ENCODE measurements at regions not wholly inside any gene's neighbourhood (a gene's known extent, or its start where the extent isn't known, plus 50 kb on each side); places are given as distances from the start of the nearest gene placed in this dataset.

DNA sequence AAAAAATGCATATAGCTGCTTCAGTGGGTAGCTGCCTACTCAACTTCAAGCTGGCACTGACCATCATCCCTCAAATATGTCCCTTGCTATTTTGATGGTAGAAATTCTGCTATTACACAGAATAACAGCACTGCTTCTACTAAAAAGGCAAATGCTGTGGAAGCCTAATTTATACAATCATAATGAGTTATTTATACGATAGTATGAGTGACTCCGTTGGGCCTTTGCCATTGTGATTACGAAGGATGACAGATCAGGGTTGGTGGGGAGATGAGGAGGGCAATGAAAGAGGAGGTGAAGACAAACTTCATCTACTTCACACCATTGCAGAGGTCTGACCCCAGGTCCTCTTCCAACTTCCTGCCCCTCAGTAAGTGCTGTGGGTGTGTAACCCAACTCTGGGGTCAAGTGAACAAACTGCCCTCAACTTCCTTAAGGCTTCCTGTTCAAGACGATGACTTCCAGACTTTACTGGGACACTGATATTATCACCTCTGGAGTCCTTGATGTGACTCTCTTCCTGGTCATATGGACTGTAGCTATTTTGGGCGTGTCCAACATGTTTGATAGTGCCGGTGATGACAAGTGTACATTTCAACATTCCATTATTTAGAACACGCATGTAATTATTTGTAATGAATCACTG lies 74.1 kb upstream of the RPS23 start:
- peak overlapping the region; percentile 10; the same call in 1 of the 2 replicates for H3K9ac ChIP-seq (ENCODE audit: low read depth, low read length)
- no peaks in the 10 kb centered on the region for H3K9me3 ChIP-seq (ENCODE audit: insufficient read depth, low read length, severe bottlenecking)
- peaks cover 99% of the 10 kb centered on the region for H3K4me1 ChIP-seq (ENCODE audit: insufficient read depth, low read length)
- ATAC-seq (ENCODE audit: insufficient read depth, low read depth): no peak
- no peak overlapping the region for H3K4me3 ChIP-seq (ENCODE audit: low read depth in 1 of 2, low read length in 2 of 2)
- no peak for DNase-seq
- H3K27me3 ChIP-seq (ENCODE audit: insufficient read depth, low read length, poor library complexity): no peaks in the 10 kb centered on the region
- H3K36me3 ChIP-seq (ENCODE audit: insufficient read depth, low read length): peaks cover 22% of the 10 kb centered on the region
- H4K20me1 ChIP-seq (ENCODE audit: insufficient read depth, low read length): no peaks in the 10 kb centered on the region
- H2AFZ ChIP-seq (ENCODE audit: low read depth, low read length): no peak overlapping the region
- peaks cover 38% of the 10 kb centered on the region for H3K79me2 ChIP-seq (ENCODE audit: insufficient read depth, low read length)
- H3K27ac ChIP-seq (ENCODE audit: low read length): peak overlapping the region; percentile 91
- H3K4me2 ChIP-seq (ENCODE audit: insufficient read depth, low read length): no peak overlapping the region
- TF ChIP-seq CTCF (IDR thresholded peaks at IDR 0.05; ENCODE audit: borderline replicate concordance, extremely low read depth, low read length, poor library complexity, severe bottlenecking) (no peak), EZH2 (IDR thresholded peaks at IDR 0.05; ENCODE audit: borderline replicate concordance, low read depth, low read length, severe bottlenecking) (no peak)

- Histone ChIP-seq H4K20me1 (ENCODE audit: insufficient read depth, low read length) (no peaks in the 10 kb centered on the region), H3K9ac (ENCODE audit: low read depth, low read length) (peak overlapping the region; percentile 82; the same call in 1 of the 2 replicates), H3K27me3 (ENCODE audit: insufficient read depth, low read length, poor library complexity) (no peaks in the 10 kb centered on the region), H3K9me3 (ENCODE audit: insufficient read depth, low read length, severe bottlenecking) (no peaks in the 10 kb centered on the region), H3K36me3 (ENCODE audit: insufficient read depth, low read length) (peaks cover 22% of the 10 kb centered on the region), H3K4me3 (ENCODE audit: low read depth in 1 of 2, low read length in 2 of 2) (no peak overlapping the region), H3K27ac (ENCODE audit: low read length) (peak overlapping the region; percentile 91), H3K79me2 (ENCODE audit: insufficient read depth, low read length) (peaks cover 38% of the 10 kb centered on the region), H3K4me1 (ENCODE audit: insufficient read depth, low read length) (peaks cover 99% of the 10 kb centered on the region), H2AFZ (ENCODE audit: low read depth, low read length) (peak overlapping the region; percentile 36; the same call in 1 of the 2 replicates), H3K4me2 (ENCODE audit: insufficient read depth, low read length) (peak overlapping the region; percentile 13; the same call in 1 of the 2 replicates)
- TF ChIP-seq EZH2 (IDR thresholded peaks at IDR 0.05; ENCODE audit: borderline replicate concordance, low read depth, low read length, severe bottlenecking) (no peak), CTCF (IDR thresholded peaks at IDR 0.05; ENCODE audit: borderline replicate concordance, extremely low read depth, low read length, poor library complexity, severe bottlenecking) (peak; percentile 87)
- ATAC-seq (ENCODE audit: insufficient read depth, low read depth) (peak; percentile 18), DNase-seq (no peak)
Observed at GRCh38 chr5:82351754-82352145, 73.6 kb upstream of the RPS23 start.

GRCh38 chr5:82351297-82351696 lies 73.1 kb upstream of the RPS23 start:
- no peak for ATAC-seq (ENCODE audit: insufficient read depth, low read depth)
- H3K27me3 ChIP-seq (ENCODE audit: insufficient read depth, low read length, poor library complexity): no peaks in the 10 kb centered on the region
- H2AFZ ChIP-seq (ENCODE audit: low read depth, low read length): peak overlapping the region; percentile 36; the same call in 1 of the 2 replicates
- H3K4me1 ChIP-seq (ENCODE audit: insufficient read depth, low read length): peaks cover 99% of the 10 kb centered on the region
- H3K36me3 ChIP-seq (ENCODE audit: insufficient read depth, low read length): peaks cover 22% of the 10 kb centered on the region
- no peak for TF ChIP-seq EZH2 (IDR thresholded peaks at IDR 0.05; ENCODE audit: borderline replicate concordance, low read depth, low read length, severe bottlenecking)
- no peak for TF ChIP-seq CTCF (IDR thresholded peaks at IDR 0.05; ENCODE audit: borderline replicate concordance, extremely low read depth, low read length, poor library complexity, severe bottlenecking)
- peak overlapping the region; percentile 91 for H3K27ac ChIP-seq (ENCODE audit: low read length)
- peak overlapping the region; percentile 82; the same call in 1 of the 2 replicates for H3K9ac ChIP-seq (ENCODE audit: low read depth, low read length)
- H3K4me2 ChIP-seq (ENCODE audit: insufficient read depth, low read length): peak overlapping the region; percentile 13; the same call in 1 of the 2 replicates
- no peak overlapping the region for H3K4me3 ChIP-seq (ENCODE audit: low read depth in 1 of 2, low read length in 2 of 2)
- H3K9me3 ChIP-seq (ENCODE audit: insufficient read depth, low read length, severe bottlenecking): no peaks in the 10 kb centered on the region
- H4K20me1 ChIP-seq (ENCODE audit: insufficient read depth, low read length): no peaks in the 10 kb centered on the region
- peaks cover 38% of the 10 kb centered on the region for H3K79me2 ChIP-seq (ENCODE audit: insufficient read depth, low read length)
- no peak for DNase-seq

Measured in DND-41 (cell line).